Trophoblast cell (in vitro differentiated cells and primary cell): ENCODE measurements at regions not wholly inside any gene's neighbourhood (a gene's known extent, or its start where the extent isn't known, plus 50 kb on each side); places are given as distances from the start of the nearest gene placed in this dataset.

ENCODE experiments used
- DNase-seq, 2 donors: peaks; one replicate each; pipeline ENCODE4 v3.0.0-alpha.2; 2016
- H2AFZ ChIP-seq: 2 replicates; pipeline ENCODE4 v1.6.1; 2013; ENCODE audit warnings: low read length, moderate library complexity, mild to moderate bottlenecking; ENCODE audit not compliant: insufficient read depth, poor library complexity
- H2AK5ac ChIP-seq: 2 replicates; pipeline ENCODE4 v1.6.1; 2013; ENCODE audit warnings: mild to moderate bottlenecking, low read length
- H2BK120ac ChIP-seq: 2 replicates; pipeline ENCODE4 v1.6.1; 2013; ENCODE audit warnings: low read length, mild to moderate bottlenecking, moderate library complexity; ENCODE audit not compliant: insufficient read depth, poor library complexity
- H2BK12ac ChIP-seq: 2 replicates; pipeline ENCODE4 v1.6.1; 2013; ENCODE audit warnings: mild to moderate bottlenecking, low read length, moderate library complexity
- H2BK5ac ChIP-seq: 2 replicates; pipeline ENCODE4 v1.6.1; 2013; ENCODE audit warnings: low read length, low read depth, moderate library complexity, mild to moderate bottlenecking; ENCODE audit not compliant: poor library complexity
- H3K14ac ChIP-seq: 2 replicates; pipeline ENCODE4 v1.6.1; 2013; ENCODE audit warnings: mild to moderate bottlenecking, low read length
- H3K18ac ChIP-seq: 2 replicates; pipeline ENCODE4 v1.6.1; 2013; ENCODE audit warnings: mild to moderate bottlenecking, low read length
- H3K23ac ChIP-seq: 2 replicates; pipeline ENCODE4 v1.6.1; 2013; ENCODE audit warnings: low read length
- H3K27ac ChIP-seq: 2 replicates; pipeline ENCODE4 v1.5.1; 2013; ENCODE audit warnings: low read depth, mild to moderate bottlenecking, inconsistent platforms, low read length, moderate library complexity
- H3K27me3 ChIP-seq: 2 replicates; pipeline ENCODE4 v1.6.1; 2013; ENCODE audit warnings: inconsistent platforms, mild to moderate bottlenecking, low read length, moderate library complexity; ENCODE audit not compliant: insufficient read depth
- H3K36me3 ChIP-seq, 2 experiments: 1 replicate in 1 of 2; 2 replicates in 1 of 2; pipeline ENCODE4 v1.6.1; 2013; ENCODE audit warnings: low read length in 2 of 2, mild to moderate bottlenecking in 2 of 2, moderate library complexity in 1 of 2; ENCODE audit not compliant: insufficient read depth in 2 of 2, control insufficient read depth in 1 of 2
- H3K4ac ChIP-seq: 2 replicates; pipeline ENCODE4 v1.6.1; 2013; ENCODE audit warnings: low read depth, mild to moderate bottlenecking, low read length, moderate library complexity
- H3K4me1 ChIP-seq, 2 experiments: 1 replicate in 1 of 2; 2 replicates in 1 of 2; pipeline ENCODE4 v1.6.1; 2013; ENCODE audit warnings: low read length in 2 of 2, mild to moderate bottlenecking in 2 of 2, moderate library complexity in 1 of 2; ENCODE audit not compliant: insufficient read depth in 2 of 2, control insufficient read depth in 1 of 2
- H3K4me2 ChIP-seq: 2 replicates; pipeline ENCODE4 v1.6.1; 2013; ENCODE audit warnings: inconsistent platforms, mild to moderate bottlenecking, low read length, moderate library complexity
- H3K4me3 ChIP-seq: 2 replicates; pipeline ENCODE4 v1.5.1; 2013; ENCODE audit warnings: mild to moderate bottlenecking, low read depth, low read length, inconsistent platforms
- H3K79me1 ChIP-seq: one replicate; pipeline ENCODE4 v1.6.1; 2013; ENCODE audit warnings: low read length
- H3K79me2 ChIP-seq: 2 replicates; pipeline ENCODE4 v1.6.1; 2013; ENCODE audit warnings: low read length, mild to moderate bottlenecking; ENCODE audit not compliant: control insufficient read depth, insufficient read depth, poor library complexity
- H3K9ac ChIP-seq: 2 replicates; pipeline ENCODE4 v1.6.1; 2013; ENCODE audit warnings: mild to moderate bottlenecking, low read length
- H3K9me3 ChIP-seq: 2 replicates; pipeline ENCODE4 v1.6.1; 2013; ENCODE audit warnings: low read depth, mild to moderate bottlenecking, control low read depth, inconsistent platforms, low read length; ENCODE audit not compliant: insufficient read depth
- H4K12ac ChIP-seq: 2 replicates; pipeline ENCODE4 v1.6.1; 2013; ENCODE audit warnings: low read depth, mild to moderate bottlenecking, low read length, moderate library complexity
- H4K8ac ChIP-seq: 2 replicates; pipeline ENCODE4 v1.6.1; 2013; ENCODE audit warnings: low read depth, mild to moderate bottlenecking, low read length, moderate library complexity
- H4K91ac ChIP-seq: one replicate; pipeline ENCODE4 v1.6.1; 2013; ENCODE audit warnings: low read depth, mild to moderate bottlenecking, low read length, moderate library complexity
- WGBS: extraction: QIAGEN DNeasy Blood & Tissue Kit; methylation state at CpG from one replicate; pipeline ENCODE4 v1.1.7; 2013; ENCODE audit warnings: missing lambda C conversion rate; ENCODE audit not compliant: insufficient read length, insufficient coverage; ENCODE audit errors: extremely low coverage; 5-methylcytosine and 5-hydroxymethylcytosine counted together

GRCh38 chr10:129096065-129096984 lies 370.7 kb upstream of the MGMT start:
- WGBS, result no CpG with 5 or more reads among the region's 12 CpGs
- H3K79me1 ChIP-seq, result no peaks in the 10 kb centered on the region
- no peak overlapping the region for H3K23ac ChIP-seq
- H3K14ac ChIP-seq, result no peak overlapping the region
- no peak overlapping the region for H2AFZ ChIP-seq
- H3K4me2 ChIP-seq, result no peak overlapping the region
- H3K18ac ChIP-seq, result no peak overlapping the region
- no peak overlapping the region for H2BK12ac ChIP-seq
- no peak overlapping the region for H4K91ac ChIP-seq
- no peaks in the 10 kb centered on the region for H3K27me3 ChIP-seq
- H2AK5ac ChIP-seq, result no peak overlapping the region
- DNase-seq, result peak in 1 of 2 donors; percentile 38
- H3K4me1 ChIP-seq, result no peaks in the 10 kb centered on the region
- H4K8ac ChIP-seq, result no peak overlapping the region
- H2BK5ac ChIP-seq, result no peak overlapping the region
- no peak overlapping the region for H3K4me3 ChIP-seq
- no peaks in the 10 kb centered on the region for H3K36me3 ChIP-seq
- no peak overlapping the region for H4K12ac ChIP-seq
- H3K4ac ChIP-seq, result no peak overlapping the region
- H2BK120ac ChIP-seq, result no peak overlapping the region
- H3K9ac ChIP-seq, result no peak overlapping the region
- H3K79me2 ChIP-seq, result no peaks in the 10 kb centered on the region
- H3K27ac ChIP-seq, result no peak overlapping the region
- no peaks in the 10 kb centered on the region for H3K9me3 ChIP-seq

- no peak overlapping the region for H2AFZ ChIP-seq
- no peaks in the 10 kb centered on the region for H3K79me2 ChIP-seq
- no peak overlapping the region for H3K4me2 ChIP-seq
- H3K4ac ChIP-seq, result no peak overlapping the region
- H3K79me1 ChIP-seq, result no peaks in the 10 kb centered on the region
- no peak overlapping the region for H4K8ac ChIP-seq
- H2BK12ac ChIP-seq, result no peak overlapping the region
- no peak overlapping the region for H2BK5ac ChIP-seq
- no peaks in the 10 kb centered on the region for H3K9me3 ChIP-seq
- no peak overlapping the region for H2AK5ac ChIP-seq
- H2BK120ac ChIP-seq, result no peak overlapping the region
- no peak overlapping the region for H3K9ac ChIP-seq
- no peaks in the 10 kb centered on the region for H3K36me3 ChIP-seq
- H4K12ac ChIP-seq, result no peak overlapping the region
- no peak for DNase-seq
- no peak overlapping the region for H3K4me3 ChIP-seq
- H3K27ac ChIP-seq, result no peak overlapping the region
- WGBS, result no CpG with 5 or more reads among the region's 6 CpGs
- no peaks in the 10 kb centered on the region for H3K4me1 ChIP-seq
- H3K23ac ChIP-seq, result no peak overlapping the region
- no peaks in the 10 kb centered on the region for H3K27me3 ChIP-seq
- no peak overlapping the region for H3K18ac ChIP-seq
- no peak overlapping the region for H3K14ac ChIP-seq
- no peak overlapping the region for H4K91ac ChIP-seq
Measured at GRCh38 chr10:129097776-129098330, 369.2 kb upstream of the MGMT start.

GRCh38 chr10:129098517-129098916 lies 368.5 kb upstream of the MGMT start:
- WGBS, result no CpG with 5 or more reads among the region's 5 CpGs
- no peak overlapping the region for H3K23ac ChIP-seq
- no peak overlapping the region for H2BK5ac ChIP-seq
- no peak overlapping the region for H3K4me3 ChIP-seq
- no peak overlapping the region for H2BK120ac ChIP-seq
- no peak overlapping the region for H3K14ac ChIP-seq
- H4K8ac ChIP-seq, result no peak overlapping the region
- H4K12ac ChIP-seq, result no peak overlapping the region
- H3K9ac ChIP-seq, result no peak overlapping the region
- H3K9me3 ChIP-seq, result no peaks in the 10 kb centered on the region
- no peaks in the 10 kb centered on the region for H3K36me3 ChIP-seq
- no peak overlapping the region for H3K18ac ChIP-seq
- no peak overlapping the region for H2AFZ ChIP-seq
- no peak overlapping the region for H3K27ac ChIP-seq
- no peak overlapping the region for H3K4me2 ChIP-seq
- no peak overlapping the region for H4K91ac ChIP-seq
- H3K79me1 ChIP-seq, result no peaks in the 10 kb centered on the region
- H3K4me1 ChIP-seq, result no peaks in the 10 kb centered on the region
- no peaks in the 10 kb centered on the region for H3K27me3 ChIP-seq
- no peak for DNase-seq
- no peak overlapping the region for H3K4ac ChIP-seq
- no peak overlapping the region for H2AK5ac ChIP-seq
- no peaks in the 10 kb centered on the region for H3K79me2 ChIP-seq
- no peak overlapping the region for H2BK12ac ChIP-seq

- Histone ChIP-seq H3K36me3 (no peaks in the 10 kb centered on the region), H2AK5ac (no peak overlapping the region), H3K4ac (no peak overlapping the region), H2AFZ (no peak overlapping the region), H4K12ac (no peak overlapping the region), H3K4me2 (no peak overlapping the region), H3K27ac (no peak overlapping the region), H3K23ac (no peak overlapping the region), H4K91ac (no peak overlapping the region), H3K79me2 (no peaks in the 10 kb centered on the region), H2BK5ac (no peak overlapping the region), H3K9me3 (no peaks in the 10 kb centered on the region), H3K4me3 (no peak overlapping the region), H4K8ac (no peak overlapping the region), H2BK120ac (no peak overlapping the region), H2BK12ac (no peak overlapping the region), H3K14ac (no peak overlapping the region), H3K79me1 (no peaks in the 10 kb centered on the region), H3K4me1 (no peaks in the 10 kb centered on the region), H3K27me3 (no peaks in the 10 kb centered on the region), H3K18ac (no peak overlapping the region), H3K9ac (no peak overlapping the region)
- WGBS, result no CpG with 5 or more reads among the region's 5 CpGs
- DNase-seq, result no peak
Measured at GRCh38 chr10:129099486-129099885, 367.6 kb upstream of the MGMT start.
